SK-N-MC (cell line): ENCODE measurements at regions not wholly inside any gene's neighbourhood (a gene's known extent, or its start where the extent isn't known, plus 50 kb on each side); places are given as distances from the start of the nearest gene placed in this dataset.

Experiments used
- EZH2 ChIP-seq: fragments of 200-600 bp; sonication (generic); IDR thresholded peaks from one replicate; pipeline ENCODE4 v1.6.1; 2017; ENCODE audit warnings: antibody characterized with exemption
- POLR2AphosphoS5 ChIP-seq: IDR thresholded peaks from 2 replicates; pipeline ENCODE4 v1.6.1; 2012; ENCODE audit warnings: mild to moderate bottlenecking, low read depth, low read length, borderline replicate concordance

GRCh38 chr17:68750208-68750562 is 149.0 kb upstream of the FAM20A start:
- TF ChIP-seq EZH2 (no peak), POLR2AphosphoS5 (no peak)
